Endothelial cell of umbilical vein (primary cell): ENCODE measurements at regions not wholly inside any gene's neighbourhood (a gene's known extent, or its start where the extent isn't known, plus 50 kb on each side); places are given as distances from the start of the nearest gene placed in this dataset.

ENCODE experiments used
- EZH2 ChIP-seq: IDR thresholded peaks from 2 replicates; pipeline ENCODE4 v1.6.1; 2012; ENCODE audit warnings: borderline replicate concordance, low read depth, mild to moderate bottlenecking, moderate library complexity, low read length, inconsistent platforms; ENCODE audit not compliant: severe bottlenecking
- FOS ChIP-seq: IDR thresholded peaks from 2 replicates; pipeline ENCODE4 v1.6.1; 2011; ENCODE audit warnings: mild to moderate bottlenecking, low read length, moderate library complexity, borderline replicate concordance; ENCODE audit not compliant: insufficient read depth
- JUN ChIP-seq: IDR thresholded peaks from 2 replicates; pipeline ENCODE4 v1.6.1; 2011; ENCODE audit warnings: borderline replicate concordance, low read depth; ENCODE audit not compliant: insufficient read length, insufficient read depth
- MYC ChIP-seq: IDR thresholded peaks from one replicate; pipeline ENCODE4 v1.6.1; 2011; ENCODE audit warnings: mild to moderate bottlenecking, low read depth, low read length
- POLR2A ChIP-seq: IDR thresholded peaks from 2 replicates; pipeline ENCODE4 v1.6.1; 2012; ENCODE audit warnings: low read depth, mild to moderate bottlenecking, control low read depth, low read length
- POLR2AphosphoS5 ChIP-seq: IDR thresholded peaks from 2 replicates; pipeline ENCODE4 v1.6.1; 2012; ENCODE audit warnings: low read depth, mild to moderate bottlenecking, control low read depth, low read length, moderate library complexity; ENCODE audit not compliant: insufficient read depth
- TF ChIP-seq, protein P1 (sequence below), 2 donors: IDR thresholded peaks; 1 replicate in 1 of 2; 2 replicates in 1 of 2; pipeline ENCODE4 v1.5.1; 2011; ENCODE audit warnings: low read length in 2 of 2, mild to moderate bottlenecking in 2 of 2, moderate library complexity in 2 of 2, control low read depth in 1 of 2, inconsistent platforms in 1 of 2, low read depth in 1 of 2; ENCODE audit not compliant: insufficient read depth in 1 of 2; ENCODE audit errors: extremely low read depth in 1 of 2
- TF ChIP-seq, protein P2 (sequence below): IDR thresholded peaks from 2 replicates; pipeline ENCODE4 v1.6.1; 2011; ENCODE audit not compliant: insufficient read depth, insufficient read length

DNA sequence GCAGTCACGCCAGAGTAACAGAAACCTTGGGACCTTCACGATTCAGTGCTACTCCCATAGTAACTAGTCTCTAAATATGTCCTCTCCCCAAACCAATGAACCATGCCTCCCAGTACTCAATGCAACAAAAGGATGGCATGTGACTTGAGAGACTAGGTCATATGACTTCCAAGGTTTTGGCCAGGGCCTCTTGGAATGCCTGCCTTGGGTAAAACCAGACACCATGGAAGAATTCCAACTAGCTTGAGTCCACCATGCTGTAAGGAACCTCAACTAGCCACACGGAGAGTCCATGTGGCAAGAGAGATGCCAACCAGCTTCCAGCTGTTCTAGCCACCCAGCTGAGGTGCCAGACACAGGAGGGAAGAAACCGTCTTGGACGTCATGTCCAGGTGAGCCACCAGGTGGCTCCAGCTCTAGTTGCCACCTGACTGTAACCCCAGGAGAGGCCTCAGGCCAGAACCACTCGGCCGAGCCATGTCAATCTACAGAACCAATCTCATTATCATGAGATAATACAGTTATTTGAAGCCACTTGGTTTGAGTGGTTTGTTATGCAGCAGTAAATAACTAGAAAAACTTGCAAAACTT is 115.0 kb downstream of the SYF2 start:
- no peak for TF ChIP-seq POLR2A
- TF ChIP-seq POLR2AphosphoS5: no peak
- TF ChIP-seq, protein P1, sequence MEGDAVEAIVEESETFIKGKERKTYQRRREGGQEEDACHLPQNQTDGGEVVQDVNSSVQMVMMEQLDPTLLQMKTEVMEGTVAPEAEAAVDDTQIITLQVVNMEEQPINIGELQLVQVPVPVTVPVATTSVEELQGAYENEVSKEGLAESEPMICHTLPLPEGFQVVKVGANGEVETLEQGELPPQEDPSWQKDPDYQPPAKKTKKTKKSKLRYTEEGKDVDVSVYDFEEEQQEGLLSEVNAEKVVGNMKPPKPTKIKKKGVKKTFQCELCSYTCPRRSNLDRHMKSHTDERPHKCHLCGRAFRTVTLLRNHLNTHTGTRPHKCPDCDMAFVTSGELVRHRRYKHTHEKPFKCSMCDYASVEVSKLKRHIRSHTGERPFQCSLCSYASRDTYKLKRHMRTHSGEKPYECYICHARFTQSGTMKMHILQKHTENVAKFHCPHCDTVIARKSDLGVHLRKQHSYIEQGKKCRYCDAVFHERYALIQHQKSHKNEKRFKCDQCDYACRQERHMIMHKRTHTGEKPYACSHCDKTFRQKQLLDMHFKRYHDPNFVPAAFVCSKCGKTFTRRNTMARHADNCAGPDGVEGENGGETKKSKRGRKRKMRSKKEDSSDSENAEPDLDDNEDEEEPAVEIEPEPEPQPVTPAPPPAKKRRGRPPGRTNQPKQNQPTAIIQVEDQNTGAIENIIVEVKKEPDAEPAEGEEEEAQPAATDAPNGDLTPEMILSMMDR (IDR thresholded peaks at IDR 0.05; ENCODE audit: extremely low read depth in 1 of 2, insufficient read depth in 1 of 2, low read depth in 1 of 2, low read length in 2 of 2): peak in 1 of 2 donors; percentile 11
- TF ChIP-seq, protein P2, sequence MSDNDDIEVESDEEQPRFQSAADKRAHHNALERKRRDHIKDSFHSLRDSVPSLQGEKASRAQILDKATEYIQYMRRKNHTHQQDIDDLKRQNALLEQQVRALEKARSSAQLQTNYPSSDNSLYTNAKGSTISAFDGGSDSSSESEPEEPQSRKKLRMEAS: no peak
- TF ChIP-seq MYC: no peak
- TF ChIP-seq FOS: no peak
- no peak for TF ChIP-seq EZH2
- TF ChIP-seq JUN: no peak
